Dendritic cell treated with granulocyte-macrophage colony-stimulating factor and Interleukin-4, amounts not matched to agents 40 ng/mL and 50 ng/mL, for 4 days (primary cell): ENCODE measurements at regions not wholly inside any gene's neighbourhood (a gene's known extent, or its start where the extent isn't known, plus 50 kb on each side); places are given as distances from the start of the nearest gene placed in this dataset.

Experiments used
- H3K27ac Mint-ChIP-seq: one replicate; pipeline ENCODE4 v1.8.0; 2022; ENCODE audit warnings: mild to moderate bottlenecking, mixed read lengths
- H3K27me3 Mint-ChIP-seq: one replicate; pipeline ENCODE4 v1.8.0; 2022; ENCODE audit warnings: mild to moderate bottlenecking, mixed read lengths
- H3K36me3 Mint-ChIP-seq: one replicate; pipeline ENCODE4 v1.8.0; 2022; ENCODE audit warnings: low read depth, mixed read lengths
- H3K4me1 Mint-ChIP-seq: one replicate; pipeline ENCODE4 v1.8.0; 2022; ENCODE audit warnings: low read depth, mixed read lengths
- H3K4me3 Mint-ChIP-seq: one replicate; pipeline ENCODE4 v1.8.0; 2022; ENCODE audit warnings: mild to moderate bottlenecking, moderate library complexity, mixed read lengths
- H3K9me3 Mint-ChIP-seq: one replicate; pipeline ENCODE4 v1.8.0; 2022; ENCODE audit warnings: mixed read lengths
- intact Hi-C: fragments of 100-400 bp; cut with micrococcal nuclease; formaldehyde crosslinking; loops from one replicate; pipeline ENCODE4 v1.15.0; 2022

GRCh38 chr13:61672756-61673155, 257.1 kb upstream of the PCDH20 start:
- no peak overlapping the region for H3K27ac Mint-ChIP-seq
- no peaks in the 10 kb centered on the region for H3K4me1 Mint-ChIP-seq
- no peaks in the 10 kb centered on the region for H3K36me3 Mint-ChIP-seq
- H3K27me3 Mint-ChIP-seq = no peaks in the 10 kb centered on the region
- peaks cover 21% of the 10 kb centered on the region for H3K9me3 Mint-ChIP-seq
- H3K4me3 Mint-ChIP-seq = no peak overlapping the region
- intact Hi-C loops = no loop called here

GRCh38 chr13:61670384-61671161, 254.9 kb upstream of the PCDH20 start:
- H3K9me3 Mint-ChIP-seq = peaks cover 35% of the 10 kb centered on the region
- H3K27me3 Mint-ChIP-seq = no peaks in the 10 kb centered on the region
- no peak overlapping the region for H3K27ac Mint-ChIP-seq
- H3K4me1 Mint-ChIP-seq = no peaks in the 10 kb centered on the region
- H3K36me3 Mint-ChIP-seq = no peaks in the 10 kb centered on the region
- intact Hi-C loops = no loop called here
- no peak overlapping the region for H3K4me3 Mint-ChIP-seq

GRCh38 chr13:61664801-61665705, 249.4 kb upstream of the PCDH20 start:
- Mint-ChIP-seq H3K9me3 (peaks cover 33% of the 10 kb centered on the region), H3K4me3 (no peak overlapping the region), H3K4me1 (no peaks in the 10 kb centered on the region), H3K36me3 (no peaks in the 10 kb centered on the region), H3K27me3 (no peaks in the 10 kb centered on the region), H3K27ac (no peak overlapping the region)
- intact Hi-C loops = no loop called here

- Mint-ChIP-seq H3K9me3 (peaks cover 16% of the 10 kb centered on the region), H3K27me3 (no peaks in the 10 kb centered on the region), H3K4me1 (no peaks in the 10 kb centered on the region), H3K27ac (no peak overlapping the region), H3K36me3 (no peaks in the 10 kb centered on the region), H3K4me3 (no peak overlapping the region)
- intact Hi-C loops = no loop called here
Measured at GRCh38 chr13:61654481-61654880, 238.8 kb upstream of the PCDH20 start.

GRCh38 chr13:61648547-61648946, 232.9 kb upstream of the PCDH20 start:
- Mint-ChIP-seq H3K4me3 (no peak overlapping the region), H3K36me3 (no peaks in the 10 kb centered on the region), H3K27me3 (no peaks in the 10 kb centered on the region), H3K4me1 (no peaks in the 10 kb centered on the region), H3K9me3 (peaks cover 9% of the 10 kb centered on the region), H3K27ac (no peak overlapping the region)
- intact Hi-C loops = no loop called here

- intact Hi-C loops = no loop called here
- H3K27ac Mint-ChIP-seq = no peak overlapping the region
- H3K4me1 Mint-ChIP-seq = no peaks in the 10 kb centered on the region
- H3K36me3 Mint-ChIP-seq = no peaks in the 10 kb centered on the region
- H3K9me3 Mint-ChIP-seq = peaks cover 4% of the 10 kb centered on the region
- H3K4me3 Mint-ChIP-seq = no peak overlapping the region
- H3K27me3 Mint-ChIP-seq = no peaks in the 10 kb centered on the region
Measured at GRCh38 chr13:61612192-61612591, 196.5 kb upstream of the PCDH20 start.

- no peak overlapping the region for H3K4me3 Mint-ChIP-seq
- no peaks in the 10 kb centered on the region for H3K4me1 Mint-ChIP-seq
- H3K9me3 Mint-ChIP-seq = peaks cover 12% of the 10 kb centered on the region
- no peaks in the 10 kb centered on the region for H3K36me3 Mint-ChIP-seq
- no peak overlapping the region for H3K27ac Mint-ChIP-seq
- H3K27me3 Mint-ChIP-seq = no peaks in the 10 kb centered on the region
- intact Hi-C loops = no loop called here
Measured at GRCh38 chr13:61608138-61608537, 192.5 kb upstream of the PCDH20 start.

GRCh38 chr13:61600360-61601033, 184.8 kb upstream of the PCDH20 start:
- intact Hi-C loops = no loop called here
- peaks cover 13% of the 10 kb centered on the region for H3K9me3 Mint-ChIP-seq
- no peaks in the 10 kb centered on the region for H3K36me3 Mint-ChIP-seq
- no peaks in the 10 kb centered on the region for H3K27me3 Mint-ChIP-seq
- no peak overlapping the region for H3K4me3 Mint-ChIP-seq
- no peak overlapping the region for H3K27ac Mint-ChIP-seq
- no peaks in the 10 kb centered on the region for H3K4me1 Mint-ChIP-seq

- H3K27me3 Mint-ChIP-seq = no peaks in the 10 kb centered on the region
- intact Hi-C loops = no loop called here
- no peak overlapping the region for H3K4me3 Mint-ChIP-seq
- peaks cover 4% of the 10 kb centered on the region for H3K9me3 Mint-ChIP-seq
- no peak overlapping the region for H3K27ac Mint-ChIP-seq
- H3K36me3 Mint-ChIP-seq = no peaks in the 10 kb centered on the region
- no peaks in the 10 kb centered on the region for H3K4me1 Mint-ChIP-seq
Measured at GRCh38 chr13:61592489-61592888, 176.8 kb upstream of the PCDH20 start.

- Mint-ChIP-seq H3K27me3 (no peaks in the 10 kb centered on the region), H3K27ac (no peak overlapping the region), H3K36me3 (no peaks in the 10 kb centered on the region), H3K4me1 (no peaks in the 10 kb centered on the region), H3K9me3 (peaks cover 6% of the 10 kb centered on the region), H3K4me3 (no peak overlapping the region)
- intact Hi-C loops = no loop called here
Measured at GRCh38 chr13:61575973-61576372, 160.3 kb upstream of the PCDH20 start.

- peaks cover 18% of the 10 kb centered on the region for H3K9me3 Mint-ChIP-seq
- no peak overlapping the region for H3K27ac Mint-ChIP-seq
- H3K4me3 Mint-ChIP-seq = no peak overlapping the region
- no peaks in the 10 kb centered on the region for H3K27me3 Mint-ChIP-seq
- no peaks in the 10 kb centered on the region for H3K36me3 Mint-ChIP-seq
- no peaks in the 10 kb centered on the region for H3K4me1 Mint-ChIP-seq
- intact Hi-C loops = no loop called here
Measured at GRCh38 chr13:61563645-61564044, 148.0 kb upstream of the PCDH20 start.

- intact Hi-C loops = no loop called here
- H3K27ac Mint-ChIP-seq = no peak overlapping the region
- no peaks in the 10 kb centered on the region for H3K4me1 Mint-ChIP-seq
- no peaks in the 10 kb centered on the region for H3K27me3 Mint-ChIP-seq
- H3K36me3 Mint-ChIP-seq = no peaks in the 10 kb centered on the region
- no peaks in the 10 kb centered on the region for H3K9me3 Mint-ChIP-seq
- H3K4me3 Mint-ChIP-seq = no peak overlapping the region
Measured at GRCh38 chr13:61546911-61547310, 131.3 kb upstream of the PCDH20 start.

- Mint-ChIP-seq H3K4me3 (no peak overlapping the region), H3K27me3 (no peaks in the 10 kb centered on the region), H3K9me3 (no peaks in the 10 kb centered on the region), H3K36me3 (no peaks in the 10 kb centered on the region), H3K4me1 (no peaks in the 10 kb centered on the region), H3K27ac (no peak overlapping the region)
- intact Hi-C loops = no loop called here
Measured at GRCh38 chr13:61546413-61546812, 130.8 kb upstream of the PCDH20 start.

GRCh38 chr13:61536433-61536832, 120.8 kb upstream of the PCDH20 start:
- Mint-ChIP-seq H3K9me3 (no peaks in the 10 kb centered on the region), H3K27me3 (no peaks in the 10 kb centered on the region), H3K4me1 (no peaks in the 10 kb centered on the region), H3K27ac (no peak overlapping the region), H3K36me3 (no peaks in the 10 kb centered on the region), H3K4me3 (no peak overlapping the region)
- intact Hi-C loops = no loop called here
